Panc1 (cell line): ENCODE measurements at regions not wholly inside any gene's neighbourhood (a gene's known extent, or its start where the extent isn't known, plus 50 kb on each side); places are given as distances from the start of the nearest gene placed in this dataset.

ENCODE experiments used
- ATAC-seq: fragments of 200-7000 bp; cut with Tn5 transposase; 2 replicates; pipeline ENCODE4 v1.9.1; 2020; ENCODE audit warnings: mild to moderate bottlenecking, moderate library complexity
- BruUV-seq: library from RNA; stranded (reverse); fragments of 400-500 nt; replicated peaks from 2 replicates; lab custom pipeline; 2021; lab: Mats Ljungman, UMichigan
- CTCF ChIA-PET: fragments of 300-600 bp; sonication (Branson Sonifier 250); formaldehyde crosslinking; loops from one replicate; lab custom pipeline; 2022; ENCODE audit warnings: antibody characterized with exemption; lab: Charles Lee
- POLR2A ChIA-PET: fragments of 300-600 bp; sonication (Branson Sonifier 250); formaldehyde crosslinking; loops from one replicate; lab custom pipeline; 2022; ENCODE audit warnings: antibody characterized with exemption; lab: Charles Lee
- DNase-seq: peaks from one replicate; pipeline ENCODE4 v3.0.0-alpha.2; 2010; ENCODE audit warnings: low read depth, low spot score
- H3K27ac ChIP-seq: 2 replicates; pipeline ENCODE4 v1.5.1; 2011; ENCODE audit warnings: mild to moderate bottlenecking, low read length, inconsistent platforms
- H3K27me3 ChIP-seq: fragments of 200-500 bp; sonication (Bioruptor generic); 2 replicates; pipeline ENCODE4 v1.6.0; 2014; ENCODE audit warnings: low read length, inconsistent platforms; ENCODE audit not compliant: control insufficient read depth, insufficient read depth
- H3K36me3 ChIP-seq: fragments of 200-500 bp; sonication (Bioruptor generic); 2 replicates; pipeline ENCODE4 v1.5.1; 2014; ENCODE audit warnings: inconsistent platforms, mild to moderate bottlenecking, low read length, moderate library complexity; ENCODE audit not compliant: control insufficient read depth, insufficient read depth
- H3K4me1 ChIP-seq: 2 replicates; pipeline ENCODE4 v1.5.1; 2011; ENCODE audit warnings: inconsistent platforms, mild to moderate bottlenecking, low read length, moderate library complexity; ENCODE audit not compliant: control insufficient read depth, insufficient read depth
- H3K4me3 ChIP-seq, 2 experiments: 2 replicates each; pipeline ENCODE4 v1.5.1; 2011 to 2012; ENCODE audit warnings: low read depth in 2 of 2, low read length in 2 of 2, mild to moderate bottlenecking in 2 of 2, inconsistent platforms in 1 of 2, moderate library complexity in 1 of 2
- H3K9me3 ChIP-seq: fragments of 200-500 bp; sonication (Bioruptor generic); 2 replicates; pipeline ENCODE4 v1.5.1; 2014; ENCODE audit warnings: low read depth, mild to moderate bottlenecking, inconsistent platforms, low read length, moderate library complexity; ENCODE audit not compliant: control insufficient read depth, insufficient read depth
- CTCF ChIP-seq: fragments of 450-650 bp; IDR thresholded peaks from 2 replicates; pipeline ENCODE4 v1.5.1; 2017; ENCODE audit warnings: mild to moderate bottlenecking
- POLR2AphosphoS5 ChIP-seq: IDR thresholded peaks from 2 replicates; pipeline ENCODE4 v1.6.1; 2012; ENCODE audit warnings: mild to moderate bottlenecking, low read depth, low read length, moderate library complexity
- REST ChIP-seq, 2 experiments: IDR thresholded peaks; 2 replicates each; pipeline ENCODE4 v1.6.1; 2011 to 2012; ENCODE audit warnings: low read depth in 2 of 2, control low read depth in 1 of 2, low read length in 1 of 2, mild to moderate bottlenecking in 1 of 2, moderate library complexity in 1 of 2; ENCODE audit not compliant: insufficient read depth in 1 of 2
- SIN3A ChIP-seq: IDR thresholded peaks from 2 replicates; pipeline ENCODE4 v1.6.1; 2012; ENCODE audit warnings: low read depth, mild to moderate bottlenecking, low read length, moderate library complexity, borderline replicate concordance; ENCODE audit not compliant: insufficient read depth
- TCF7L2 ChIP-seq: IDR thresholded peaks from 2 replicates; pipeline ENCODE4 v1.6.1; 2011; ENCODE audit warnings: mild to moderate bottlenecking, low read depth, low read length, inconsistent platforms
- in situ Hi-C: cut with HindIII; loops from 2 replicates; pipeline ENCODE4 v1.10.0; 2016; ENCODE audit warnings: low sequenced_read_pairs, low pct_unique_long_range_greater_than_20kb
- intact Hi-C: fragments of 100-400 bp; cut with micrococcal nuclease; formaldehyde crosslinking; loops from one replicate; pipeline ENCODE4 v1.10.0; 2022; ENCODE audit not compliant: unreplicated experiment

GRCh38 chr3:168796339-168796738 lies 700.6 kb upstream of the GOLIM4 start:
- ChIA-PET POLR2A (no interaction called here), CTCF (no interaction called here)
- no peaks in the 10 kb centered on the region for H3K9me3 ChIP-seq
- no peak overlapping the region for H3K4me3 ChIP-seq
- no peaks in the 10 kb centered on the region for H3K27me3 ChIP-seq
- DNase-seq, result no peak
- H3K36me3 ChIP-seq, result no peaks in the 10 kb centered on the region
- no peak for ATAC-seq
- TF ChIP-seq CTCF, result no peak
- no peak for TF ChIP-seq TCF7L2
- no peak for TF ChIP-seq SIN3A
- no peak for TF ChIP-seq REST (IDR thresholded peaks at IDR 0.05; ENCODE audit: insufficient read depth in 1 of 2, low read depth in 2 of 2, low read length in 1 of 2)
- no peak for TF ChIP-seq POLR2AphosphoS5
- H3K27ac ChIP-seq, result no peak overlapping the region
- intact Hi-C loops (no loop called here), in situ Hi-C loops (no loop called here)
- no TSS peak for BruUV-seq
- H3K4me1 ChIP-seq, result no peaks in the 10 kb centered on the region

- ATAC-seq (no peak), DNase-seq (no peak)
- Histone ChIP-seq H3K4me3 (no peak overlapping the region), H3K27me3 (no peaks in the 10 kb centered on the region), H3K27ac (no peak overlapping the region), H3K36me3 (no peaks in the 10 kb centered on the region), H3K9me3 (no peaks in the 10 kb centered on the region), H3K4me1 (no peaks in the 10 kb centered on the region)
- POLR2A ChIA-PET, result no interaction called here
- TF ChIP-seq REST (IDR thresholded peaks at IDR 0.05; ENCODE audit: insufficient read depth in 1 of 2, low read depth in 2 of 2, low read length in 1 of 2) (no peak), TCF7L2 (no peak)
- in situ Hi-C loops, result no loop called here
- CTCF ChIA-PET, result no interaction called here
- intact Hi-C loops, result no loop called here
- no TSS peak for BruUV-seq
These were observed 698.7 kb upstream of the GOLIM4 start for GRCh38 chr3:168794427-168794826.
